NB4 (cell line): ENCODE measurements at regions not wholly inside any gene's neighbourhood (a gene's known extent, or its start where the extent isn't known, plus 50 kb on each side); places are given as distances from the start of the nearest gene placed in this dataset.

Experiments
- DNase-seq: peaks from one replicate; pipeline ENCODE4 v3.0.0; 2010; ENCODE audit warnings: low read depth
- H3K4me3 ChIP-seq: one replicate; pipeline ENCODE4 v1.5.1; 2011; ENCODE audit warnings: mild to moderate bottlenecking, low read depth, low read length, moderate library complexity
- CTCF ChIP-seq: IDR thresholded peaks from one replicate; pipeline ENCODE4 v1.5.1; 2012; ENCODE audit warnings: low read depth, low read length
- MAX ChIP-seq: IDR thresholded peaks from 2 replicates; pipeline ENCODE4 v1.6.1; 2011; ENCODE audit warnings: low read depth, low read length
- MYC ChIP-seq: IDR thresholded peaks from 2 replicates; pipeline ENCODE4 v1.6.1; 2011; ENCODE audit warnings: low read depth, low read length
- POLR2A ChIP-seq: IDR thresholded peaks from 2 replicates; pipeline ENCODE4 v1.6.1; 2011; ENCODE audit warnings: mild to moderate bottlenecking; ENCODE audit not compliant: insufficient read length; ENCODE audit errors: extremely low read depth

- H3K4me3 ChIP-seq: no peak overlapping the region
- TF ChIP-seq MAX: no peak
- no peak for TF ChIP-seq MYC
- no peak for TF ChIP-seq POLR2A
- TF ChIP-seq CTCF: no peak
- DNase-seq: no peak
Observed at GRCh38 chr2:226531061-226531810, 268.4 kb downstream of the IRS1 start.

GRCh38 chr2:226529556-226529955 lies 270.1 kb downstream of the IRS1 start:
- TF ChIP-seq POLR2A (no peak), MAX (no peak), CTCF (no peak), MYC (no peak)
- no peak overlapping the region for H3K4me3 ChIP-seq
- no peak for DNase-seq

- TF ChIP-seq CTCF (no peak), MYC (no peak), POLR2A (no peak)
- no peak for DNase-seq
- no peak overlapping the region for H3K4me3 ChIP-seq
Observed at GRCh38 chr2:226526716-226527115, 272.9 kb downstream of the IRS1 start.

- TF ChIP-seq MAX (no peak), CTCF (no peak), MYC (no peak), POLR2A (no peak)
- H3K4me3 ChIP-seq: no peak overlapping the region
- DNase-seq: peak; percentile 9
Observed at GRCh38 chr2:226524381-226524843, 275.2 kb downstream of the IRS1 start.

GRCh38 chr2:226520723-226521122 lies 278.9 kb downstream of the IRS1 start:
- no peak for DNase-seq
- no peak for TF ChIP-seq MAX
- no peak for TF ChIP-seq POLR2A
- TF ChIP-seq MYC: no peak
- TF ChIP-seq CTCF: no peak
- no peak overlapping the region for H3K4me3 ChIP-seq

- no peak for DNase-seq
- no peak overlapping the region for H3K4me3 ChIP-seq
- TF ChIP-seq MYC (no peak), CTCF (no peak), POLR2A (no peak), MAX (no peak)
Observed at GRCh38 chr2:226515344-226516055, 284.1 kb downstream of the IRS1 start.
